Loucy (cell line): ENCODE measurements at regions not wholly inside any gene's neighbourhood (a gene's known extent, or its start where the extent isn't known, plus 50 kb on each side); places are given as distances from the start of the nearest gene placed in this dataset.

Experiments
- CTCF ChIP-seq: fragments of 200-600 bp; sonication (generic); conservative IDR thresholded peaks from 2 replicates; pipeline ENCODE4 v1.5.1; 2014; ENCODE audit warnings: mild to moderate bottlenecking, antibody characterized with exemption, low read length
- EZH2phosphoT487 ChIP-seq: fragments of 200-600 bp; IDR thresholded peaks from 2 replicates; pipeline ENCODE4 v1.6.1; 2018; ENCODE audit warnings: antibody characterized with exemption, mild to moderate bottlenecking, moderate library complexity, borderline replicate concordance

- TF ChIP-seq CTCF: no peak
- no peak for TF ChIP-seq EZH2phosphoT487
Measured at GRCh38 chr1:38708701-38709258, 150.8 kb downstream of the RRAGC start.
